ENCODE measurements at regions not wholly inside any gene's neighbourhood (a gene's known extent, or its start where the extent isn't known, plus 50 kb on each side); places are given as distances from the start of the nearest gene placed in this dataset.

DNA sequence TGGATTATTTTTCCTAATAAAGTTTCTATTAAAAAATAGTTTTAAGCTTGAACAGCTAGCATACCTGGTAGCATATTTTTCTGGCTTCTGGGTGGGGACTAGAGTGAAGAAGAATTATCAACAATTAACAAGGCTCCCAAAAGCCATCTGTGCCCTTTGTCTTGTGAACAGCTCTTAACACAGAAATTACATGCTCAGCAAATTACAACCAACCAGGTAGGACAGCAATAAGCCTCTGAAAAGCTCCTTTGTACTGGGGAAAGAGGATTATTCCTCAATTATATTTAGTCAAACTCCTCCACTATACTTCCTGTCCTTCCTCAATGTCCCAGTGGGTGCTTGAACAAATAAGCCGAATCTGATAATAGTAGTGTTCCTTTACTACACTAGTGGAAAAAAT, 162.8 kb downstream of the RAB38 start:
- no peaks in the 10 kb centered on the region for H3K4me1 ChIP-seq
- DNase-seq, result no peak
- H3K36me3 ChIP-seq, result no peaks in the 10 kb centered on the region
- no peaks in the 10 kb centered on the region for H3K9me3 ChIP-seq
- TF ChIP-seq, protein P1, sequence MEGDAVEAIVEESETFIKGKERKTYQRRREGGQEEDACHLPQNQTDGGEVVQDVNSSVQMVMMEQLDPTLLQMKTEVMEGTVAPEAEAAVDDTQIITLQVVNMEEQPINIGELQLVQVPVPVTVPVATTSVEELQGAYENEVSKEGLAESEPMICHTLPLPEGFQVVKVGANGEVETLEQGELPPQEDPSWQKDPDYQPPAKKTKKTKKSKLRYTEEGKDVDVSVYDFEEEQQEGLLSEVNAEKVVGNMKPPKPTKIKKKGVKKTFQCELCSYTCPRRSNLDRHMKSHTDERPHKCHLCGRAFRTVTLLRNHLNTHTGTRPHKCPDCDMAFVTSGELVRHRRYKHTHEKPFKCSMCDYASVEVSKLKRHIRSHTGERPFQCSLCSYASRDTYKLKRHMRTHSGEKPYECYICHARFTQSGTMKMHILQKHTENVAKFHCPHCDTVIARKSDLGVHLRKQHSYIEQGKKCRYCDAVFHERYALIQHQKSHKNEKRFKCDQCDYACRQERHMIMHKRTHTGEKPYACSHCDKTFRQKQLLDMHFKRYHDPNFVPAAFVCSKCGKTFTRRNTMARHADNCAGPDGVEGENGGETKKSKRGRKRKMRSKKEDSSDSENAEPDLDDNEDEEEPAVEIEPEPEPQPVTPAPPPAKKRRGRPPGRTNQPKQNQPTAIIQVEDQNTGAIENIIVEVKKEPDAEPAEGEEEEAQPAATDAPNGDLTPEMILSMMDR (IDR thresholded peaks at IDR 0.05; ENCODE audit: low read depth, low read length), result no peak
- no peak overlapping the region for H3K4me3 ChIP-seq (ENCODE audit: low read depth, low read length)
- no peaks in the 10 kb centered on the region for H3K27me3 ChIP-seq

DNA sequence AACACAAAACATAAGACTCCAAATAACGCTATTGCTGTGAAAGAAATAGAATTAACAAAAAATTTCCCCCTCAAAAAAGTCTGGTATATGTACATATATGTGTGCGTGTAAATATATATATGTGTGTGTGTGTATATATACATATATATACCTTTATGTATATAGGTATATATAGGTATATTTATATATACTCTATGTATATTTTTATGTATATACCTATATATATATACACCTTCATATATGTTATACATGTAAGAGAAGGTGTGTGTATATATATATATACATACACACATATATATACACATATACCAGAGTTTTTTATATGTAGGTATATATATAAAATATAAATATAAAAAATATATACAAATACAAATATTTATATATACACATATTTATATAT, 199.2 kb downstream of the RAB38 start:
- Histone ChIP-seq H3K9me3 (no peaks in the 10 kb centered on the region), H3K4me3 (ENCODE audit: low read depth, low read length) (no peak overlapping the region), H3K27me3 (no peaks in the 10 kb centered on the region), H3K36me3 (no peaks in the 10 kb centered on the region), H3K4me1 (no peaks in the 10 kb centered on the region)
- DNase-seq, result no peak
- TF ChIP-seq, protein P1 (IDR thresholded peaks at IDR 0.05; ENCODE audit: low read depth, low read length), result no peak

DNA sequence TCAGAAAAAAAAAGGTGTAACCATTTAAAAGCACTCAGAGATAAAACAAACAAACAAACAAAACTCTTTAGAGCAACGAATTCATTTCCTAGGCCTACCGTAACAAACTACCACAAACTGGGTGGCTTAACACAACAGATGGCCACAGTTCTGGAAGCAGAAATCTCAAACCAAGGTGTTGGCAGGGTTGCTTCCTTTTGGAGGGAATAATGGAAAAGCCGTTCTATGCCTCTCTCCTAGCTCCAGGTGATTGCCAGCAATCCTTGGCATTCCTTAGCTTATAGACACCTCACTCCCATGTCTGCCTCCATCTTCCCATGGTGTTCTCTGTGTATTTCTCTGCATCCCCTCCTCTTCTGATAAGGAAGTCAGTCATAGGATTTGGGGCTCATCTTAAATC, 200.4 kb downstream of the RAB38 start:
- no peak overlapping the region for H3K4me3 ChIP-seq (ENCODE audit: low read depth, low read length)
- TF ChIP-seq, protein P1 (IDR thresholded peaks at IDR 0.05; ENCODE audit: low read depth, low read length), result no peak
- H3K9me3 ChIP-seq, result no peaks in the 10 kb centered on the region
- DNase-seq, result no peak
- no peaks in the 10 kb centered on the region for H3K4me1 ChIP-seq
- H3K36me3 ChIP-seq, result no peaks in the 10 kb centered on the region
- no peaks in the 10 kb centered on the region for H3K27me3 ChIP-seq

DNA sequence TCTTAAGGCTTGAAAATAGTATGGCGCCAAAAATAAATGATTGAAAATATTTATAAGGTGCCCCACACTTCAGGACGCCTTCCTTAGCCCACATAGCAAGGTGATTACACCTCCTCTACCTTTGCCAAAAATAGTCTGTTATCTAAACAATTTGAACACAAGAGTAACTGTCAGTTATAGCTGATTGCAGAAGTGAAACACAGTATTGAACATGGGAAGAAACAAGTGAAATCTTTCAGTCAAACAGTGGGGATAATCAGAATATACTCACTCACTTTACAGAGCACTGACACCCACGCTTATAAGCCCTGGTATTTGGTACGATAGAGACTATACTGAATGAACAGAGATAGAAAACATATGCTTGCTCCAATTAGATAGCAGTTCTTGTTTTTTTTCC, 203.1 kb downstream of the RAB38 start:
- no peak overlapping the region for H3K4me3 ChIP-seq (ENCODE audit: low read depth, low read length)
- no peaks in the 10 kb centered on the region for H3K4me1 ChIP-seq
- no peaks in the 10 kb centered on the region for H3K36me3 ChIP-seq
- no peaks in the 10 kb centered on the region for H3K9me3 ChIP-seq
- H3K27me3 ChIP-seq, result no peaks in the 10 kb centered on the region
- TF ChIP-seq, protein P1 (IDR thresholded peaks at IDR 0.05; ENCODE audit: low read depth, low read length), result no peak
- DNase-seq, result no peak

DNA sequence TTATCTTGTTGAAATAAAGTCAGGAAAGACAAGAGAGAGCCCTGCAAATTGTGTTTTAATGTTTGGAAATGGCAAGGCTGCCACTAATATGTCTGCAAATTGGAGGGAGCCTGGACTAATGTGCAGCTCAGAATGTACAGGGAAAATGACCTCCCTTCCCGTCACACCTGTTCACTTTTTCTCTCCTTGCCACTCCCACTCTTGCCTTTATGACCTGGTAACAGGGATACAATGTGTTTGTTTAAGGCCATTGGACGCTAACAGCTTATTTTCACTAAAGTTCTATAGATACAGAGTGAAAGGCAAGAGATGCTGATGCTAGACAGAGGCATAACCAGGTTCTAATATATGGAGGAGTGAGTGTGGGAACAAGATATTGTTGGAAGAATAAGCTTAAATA, 203.9 kb downstream of the RAB38 start:
- Histone ChIP-seq H3K4me3 (ENCODE audit: low read depth, low read length) (no peak overlapping the region), H3K4me1 (no peaks in the 10 kb centered on the region), H3K9me3 (no peaks in the 10 kb centered on the region), H3K27me3 (no peaks in the 10 kb centered on the region), H3K36me3 (no peaks in the 10 kb centered on the region)
- no peak for DNase-seq
- TF ChIP-seq, protein P1 (IDR thresholded peaks at IDR 0.05; ENCODE audit: low read depth, low read length), result no peak

DNA sequence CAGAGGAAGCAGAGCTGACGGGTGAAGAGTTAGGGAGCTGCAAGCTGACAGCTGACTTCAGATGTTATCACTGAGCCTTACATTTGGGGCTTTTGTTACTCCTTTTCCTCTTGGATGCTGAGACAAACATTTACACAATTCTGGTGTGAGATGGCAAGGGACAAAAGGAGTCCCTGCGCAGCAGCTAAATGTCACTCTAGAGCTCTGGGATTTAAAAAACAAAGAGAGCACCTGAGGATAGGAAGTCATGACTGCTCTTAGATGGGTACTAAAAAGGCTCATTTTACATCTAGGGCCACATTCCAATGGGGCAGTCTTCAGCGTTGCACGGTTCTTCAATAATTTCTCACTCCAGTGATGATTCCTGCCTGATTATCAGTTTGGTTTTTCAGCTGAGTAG, 204.5 kb downstream of the RAB38 start:
- no peaks in the 10 kb centered on the region for H3K27me3 ChIP-seq
- H3K36me3 ChIP-seq, result no peaks in the 10 kb centered on the region
- H3K9me3 ChIP-seq, result no peaks in the 10 kb centered on the region
- H3K4me1 ChIP-seq, result no peaks in the 10 kb centered on the region
- no peak overlapping the region for H3K4me3 ChIP-seq (ENCODE audit: low read depth, low read length)
- TF ChIP-seq, protein P1 (IDR thresholded peaks at IDR 0.05; ENCODE audit: low read depth, low read length), result no peak
- DNase-seq, result no peak

Data from BE2C (cell line).